ENCODE measurements at regions not wholly inside any gene's neighbourhood (a gene's known extent, or its start where the extent isn't known, plus 50 kb on each side); places are given as distances from the start of the nearest gene placed in this dataset.

- Histone ChIP-seq H2AFZ (ENCODE audit: control insufficient read depth, low read depth, low read length) (no peak overlapping the region), H3K27ac (ENCODE audit: control insufficient read depth, insufficient read depth) (no peak overlapping the region), H3K27me3 (replicated peaks in 1 of 2; ENCODE audit: control insufficient read depth in 2 of 2, insufficient read depth in 2 of 2, low read length in 1 of 2) (no peaks in the 10 kb centered on the region), H3K36me3 (ENCODE audit: control insufficient read depth in 2 of 2, insufficient read depth in 2 of 2, low read length in 1 of 2) (no peaks in the 10 kb centered on the region), H3K4me2 (ENCODE audit: control insufficient read depth, insufficient read depth) (no peak overlapping the region), H3K4me3 (no peak overlapping the region), H3K9me3 (replicated peaks; ENCODE audit: control insufficient read depth, insufficient read depth, low read length) (no peaks in the 10 kb centered on the region), H3K79me2 (ENCODE audit: control insufficient read depth, insufficient read depth, low read length) (no peaks in the 10 kb centered on the region), H3K4me1 (ENCODE audit: control insufficient read depth, insufficient read depth, low read length) (no peaks in the 10 kb centered on the region), H4K20me1 (ENCODE audit: control insufficient read depth, insufficient read depth) (no peaks in the 10 kb centered on the region), H3K9ac (ENCODE audit: control insufficient read depth, insufficient read depth, low read length) (no peak overlapping the region)
- no TSS peak for BruUV-seq (replicated peaks)
- ATAC-seq (no peak), DNase-seq (ENCODE audit: low read depth, low spot score) (no peak), FAIRE-seq (no peak)
- in situ Hi-C loops (cut with MboI): no loop called here
- ChIA-PET SMC1A (ENCODE audit: uncharacterized antibody, unreplicated experiment) (no interaction called here), RAD21 (ENCODE audit: unreplicated experiment) (no interaction called here), CTCF (interaction anchor here (1.2 to 1.6 kb wide), 3 partner anchors 14 to 62 kb away, joined by 3 to 7 read pairs (median 4); no protein-coding TSS in a partner anchor), POLR2A (interaction anchor here (0.6 kb wide), 1 partner anchor 211 kb away, joined by 3 read pairs; no protein-coding TSS in a partner anchor)
- WGBS (ENCODE audit: insufficient coverage, insufficient replicate concordance, low lambda C conversion rate, missing lambda C conversion rate): 79% methylated on average over 12 of the region's 12 CpGs
- intact Hi-C loops (cut with micrococcal nuclease; ENCODE audit: unreplicated experiment): no loop called here
- no peak for TF ChIP-seq CEBPB (IDR thresholded peaks at IDR 0.05; ENCODE audit: borderline replicate concordance in 1 of 2, low read depth in 2 of 2, low read length in 2 of 2)
- TF ChIP-seq RELA (IDR thresholded peaks at IDR 0.05; ENCODE audit: borderline replicate concordance, partially characterized antibody): no peak
- no peak for TF ChIP-seq ZNF687 (IDR thresholded peaks at IDR 0.05)
- TF ChIP-seq NFIC (IDR thresholded peaks at IDR 0.05; ENCODE audit: low read depth, low read length): no peak
- TF ChIP-seq DPF2 (IDR thresholded peaks at IDR 0.05): no peak
- TF ChIP-seq PML (IDR thresholded peaks at IDR 0.05; ENCODE audit: low read length): no peak
- no peak for TF ChIP-seq CBFB (IDR thresholded peaks at IDR 0.05; ENCODE audit: low read depth)
- TF ChIP-seq, protein P1, sequence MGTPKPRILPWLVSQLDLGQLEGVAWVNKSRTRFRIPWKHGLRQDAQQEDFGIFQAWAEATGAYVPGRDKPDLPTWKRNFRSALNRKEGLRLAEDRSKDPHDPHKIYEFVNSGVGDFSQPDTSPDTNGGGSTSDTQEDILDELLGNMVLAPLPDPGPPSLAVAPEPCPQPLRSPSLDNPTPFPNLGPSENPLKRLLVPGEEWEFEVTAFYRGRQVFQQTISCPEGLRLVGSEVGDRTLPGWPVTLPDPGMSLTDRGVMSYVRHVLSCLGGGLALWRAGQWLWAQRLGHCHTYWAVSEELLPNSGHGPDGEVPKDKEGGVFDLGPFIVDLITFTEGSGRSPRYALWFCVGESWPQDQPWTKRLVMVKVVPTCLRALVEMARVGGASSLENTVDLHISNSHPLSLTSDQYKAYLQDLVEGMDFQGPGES (IDR thresholded peaks at IDR 0.05): no peak
These were observed 154.2 kb upstream of the RMP24 start for GRCh38 chr18:35818353-35818667.
